ENCODE measurements at regions not wholly inside any gene's neighbourhood (a gene's known extent, or its start where the extent isn't known, plus 50 kb on each side); places are given as distances from the start of the nearest gene placed in this dataset.

DNA sequence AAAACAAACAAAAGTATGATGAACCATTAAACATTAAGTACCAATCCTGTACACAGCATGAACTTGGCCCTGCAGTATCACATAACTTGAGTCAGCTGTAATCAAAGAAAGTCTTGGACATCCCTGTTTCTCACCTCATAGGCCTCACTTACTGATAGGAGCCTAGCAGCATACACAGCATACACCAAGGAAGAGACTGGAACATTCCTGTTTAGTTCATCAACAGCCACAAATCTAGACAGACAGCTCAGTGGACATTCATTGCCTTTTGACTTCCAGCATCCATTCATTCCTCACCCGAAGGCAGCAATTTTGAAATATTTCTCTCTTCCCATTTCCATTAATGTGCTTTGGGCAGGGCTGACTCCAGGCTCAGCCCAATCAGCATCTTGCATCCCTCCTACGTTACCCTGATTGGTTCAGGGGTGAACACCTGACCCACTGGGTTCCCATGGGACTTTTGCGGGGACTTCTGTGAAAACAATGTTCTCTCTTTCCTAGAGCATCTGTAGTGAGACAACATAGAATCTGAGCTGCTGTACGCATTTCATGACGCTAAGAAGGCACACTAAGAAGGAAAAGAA lies 336.7 kb upstream of the ZFHX3 start:
- TF ChIP-seq, protein P1, sequence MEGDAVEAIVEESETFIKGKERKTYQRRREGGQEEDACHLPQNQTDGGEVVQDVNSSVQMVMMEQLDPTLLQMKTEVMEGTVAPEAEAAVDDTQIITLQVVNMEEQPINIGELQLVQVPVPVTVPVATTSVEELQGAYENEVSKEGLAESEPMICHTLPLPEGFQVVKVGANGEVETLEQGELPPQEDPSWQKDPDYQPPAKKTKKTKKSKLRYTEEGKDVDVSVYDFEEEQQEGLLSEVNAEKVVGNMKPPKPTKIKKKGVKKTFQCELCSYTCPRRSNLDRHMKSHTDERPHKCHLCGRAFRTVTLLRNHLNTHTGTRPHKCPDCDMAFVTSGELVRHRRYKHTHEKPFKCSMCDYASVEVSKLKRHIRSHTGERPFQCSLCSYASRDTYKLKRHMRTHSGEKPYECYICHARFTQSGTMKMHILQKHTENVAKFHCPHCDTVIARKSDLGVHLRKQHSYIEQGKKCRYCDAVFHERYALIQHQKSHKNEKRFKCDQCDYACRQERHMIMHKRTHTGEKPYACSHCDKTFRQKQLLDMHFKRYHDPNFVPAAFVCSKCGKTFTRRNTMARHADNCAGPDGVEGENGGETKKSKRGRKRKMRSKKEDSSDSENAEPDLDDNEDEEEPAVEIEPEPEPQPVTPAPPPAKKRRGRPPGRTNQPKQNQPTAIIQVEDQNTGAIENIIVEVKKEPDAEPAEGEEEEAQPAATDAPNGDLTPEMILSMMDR (IDR thresholded peaks at IDR 0.05): no peak

DNA sequence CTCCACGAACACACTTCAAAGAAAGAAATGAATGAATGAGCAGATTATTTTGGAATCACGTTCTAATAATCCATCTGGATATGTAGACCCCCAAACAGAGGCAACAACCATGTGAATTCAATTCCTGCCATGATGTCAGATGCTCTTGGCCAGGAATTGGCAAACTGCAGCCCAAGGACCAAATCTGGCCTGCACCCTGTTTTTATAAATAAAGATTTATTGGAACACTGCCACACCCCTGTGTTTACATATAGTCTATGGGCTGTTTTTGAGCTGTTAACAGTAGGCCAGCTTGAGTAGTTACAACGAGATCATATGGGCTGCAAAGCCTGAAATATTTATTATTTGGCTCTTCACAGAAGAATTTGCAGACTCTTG lies 336.0 kb upstream of the ZFHX3 start:
- TF ChIP-seq, protein P1 (IDR thresholded peaks at IDR 0.05): no peak

DNA sequence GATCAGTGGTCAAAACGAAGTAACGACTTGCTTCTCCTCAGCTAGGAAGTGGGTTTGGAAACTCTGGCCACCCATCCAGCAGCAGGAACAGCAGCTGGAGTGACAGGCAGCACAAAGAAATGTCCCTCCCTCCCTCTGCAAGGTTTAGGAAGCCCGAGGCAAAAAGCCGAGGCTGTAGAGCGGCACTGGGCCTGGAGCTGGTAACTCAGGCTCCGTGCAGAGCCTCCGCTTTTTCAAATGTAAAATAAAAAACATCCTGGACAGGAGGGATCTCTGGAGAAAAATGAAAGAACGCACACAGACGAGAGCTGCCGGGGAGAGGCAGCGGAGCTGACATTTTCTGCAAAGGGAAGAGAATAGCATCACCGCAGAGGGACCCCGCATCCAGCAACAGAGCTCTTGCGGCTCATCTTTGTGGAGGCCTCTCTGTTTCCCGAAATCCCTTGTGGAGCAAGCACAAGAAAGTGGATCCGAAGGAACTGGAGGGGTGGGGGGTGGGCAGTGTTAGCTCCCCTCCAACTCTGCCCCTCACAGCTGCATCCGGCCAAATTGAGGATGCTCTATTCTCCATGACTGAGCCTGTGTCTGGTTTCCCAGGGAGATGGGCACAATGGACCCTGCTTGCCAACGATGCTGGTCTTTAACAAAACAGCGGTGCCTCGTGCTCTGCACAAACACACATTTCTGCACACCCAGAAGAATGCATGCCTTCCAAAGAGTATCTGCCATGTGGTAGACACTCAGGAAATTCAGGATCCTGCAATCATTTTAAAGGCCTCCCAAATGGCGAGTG lies 335.5 kb upstream of the ZFHX3 start:
- TF ChIP-seq, protein P1 (IDR thresholded peaks at IDR 0.05): no peak

DNA sequence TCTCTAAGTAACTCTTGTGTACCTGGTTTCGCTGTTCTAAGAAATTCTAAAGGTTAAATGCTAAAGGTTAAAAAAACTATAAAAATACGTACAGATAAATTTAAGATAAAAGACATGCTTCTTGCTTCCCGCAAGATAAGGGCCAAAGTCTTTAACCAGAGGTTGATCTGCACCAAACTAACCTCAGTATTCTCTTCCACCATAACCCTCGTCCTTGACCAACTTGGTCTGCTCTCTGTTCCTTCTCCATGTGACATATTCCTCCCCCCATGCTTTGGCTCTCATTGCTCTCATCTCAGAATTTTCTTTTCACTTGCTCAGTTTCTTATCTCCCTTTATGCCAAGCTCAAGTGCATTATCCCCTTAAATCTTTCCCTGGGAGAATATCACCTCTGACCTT lies 330.5 kb upstream of the ZFHX3 start:
- TF ChIP-seq, protein P1 (IDR thresholded peaks at IDR 0.05): no peak

DNA sequence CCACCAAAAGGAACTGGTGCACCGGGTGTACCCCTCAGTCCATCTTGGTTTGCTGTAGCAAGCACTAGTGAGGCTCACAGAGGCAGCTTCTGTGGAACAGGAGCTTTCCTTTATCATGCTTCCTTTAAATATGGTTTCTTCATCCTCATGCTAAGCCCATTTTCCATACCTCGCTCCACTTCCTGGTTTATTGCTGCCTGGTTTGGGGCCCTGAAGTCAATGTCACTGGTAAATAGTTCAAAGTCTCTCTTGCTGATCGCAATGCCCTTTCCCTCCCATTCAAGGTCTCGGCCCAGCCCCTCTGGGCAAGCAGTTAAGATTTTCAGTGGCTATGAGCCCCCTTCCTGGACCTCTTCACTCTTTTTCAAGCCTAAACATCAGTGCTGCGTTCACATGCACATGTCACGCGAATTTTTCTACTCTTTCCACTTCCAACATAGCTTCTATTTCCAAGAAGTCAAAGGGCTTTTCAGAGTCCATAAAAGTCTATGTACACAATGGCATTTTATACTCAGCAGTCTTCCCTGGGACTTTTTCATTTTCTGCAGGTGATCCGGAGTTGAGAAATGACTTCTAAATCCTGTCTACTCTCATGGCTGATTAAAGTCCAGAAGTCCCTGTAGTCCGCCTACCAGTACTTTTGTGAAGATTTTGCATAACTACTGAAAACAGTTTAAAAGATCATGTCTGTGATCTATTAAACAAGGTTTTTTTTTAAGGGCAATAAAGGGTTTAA lies 323.8 kb upstream of the ZFHX3 start:
- TF ChIP-seq, protein P1 (IDR thresholded peaks at IDR 0.05): no peak

DNA sequence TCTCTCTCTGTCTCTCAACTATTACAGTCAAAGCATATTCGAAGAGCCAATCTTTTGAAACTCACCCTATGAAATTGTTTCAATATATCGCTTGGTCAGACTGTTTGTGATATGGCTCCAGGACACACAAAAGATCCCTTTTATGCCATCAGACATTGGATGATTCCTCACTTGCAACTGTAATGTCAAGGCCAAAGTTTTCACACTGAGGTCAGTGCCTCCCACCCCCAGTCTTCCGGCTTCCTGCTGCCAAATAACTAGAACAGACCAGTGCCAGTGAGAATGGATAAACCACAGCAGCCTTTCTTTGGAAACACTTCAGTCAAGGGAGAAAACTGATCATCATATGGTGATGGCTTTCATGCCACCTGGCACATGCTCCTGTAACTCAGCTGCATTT lies 321.9 kb upstream of the ZFHX3 start:
- TF ChIP-seq, protein P1 (IDR thresholded peaks at IDR 0.05): no peak

DNA sequence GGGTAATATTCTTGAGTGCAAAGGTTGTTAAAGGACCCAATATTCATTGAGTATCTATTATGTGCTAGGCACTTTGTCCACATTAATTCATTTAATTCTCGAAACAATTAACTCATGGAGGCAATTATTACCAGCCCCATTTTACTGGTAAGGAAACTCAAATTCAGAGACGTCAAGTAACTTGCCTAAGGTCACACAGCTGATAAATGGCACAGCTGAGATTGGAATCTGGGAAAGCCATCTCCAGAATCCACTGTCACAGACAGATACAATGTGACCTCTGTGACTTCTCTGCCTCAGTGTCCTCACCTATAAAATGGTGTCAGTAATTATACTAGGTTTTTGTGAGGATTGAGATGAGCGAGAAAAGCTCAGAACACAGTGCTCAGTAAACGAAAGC lies 320.8 kb upstream of the ZFHX3 start:
- TF ChIP-seq, protein P1 (IDR thresholded peaks at IDR 0.05): no peak

Measured in LNCAP (cell line).